A673 (cell line): ENCODE measurements at regions not wholly inside any gene's neighbourhood (a gene's known extent, or its start where the extent isn't known, plus 50 kb on each side); places are given as distances from the start of the nearest gene placed in this dataset.

Experiments used
- BruUV-seq: library from RNA; stranded (reverse); fragments of 400-500 nt; replicated peaks from 2 replicates; lab custom pipeline; 2021; lab: Mats Ljungman, UMichigan
- CTCF ChIA-PET: fragments of 300-600 bp; sonication (Branson Sonifier 250); formaldehyde crosslinking; loops from one replicate; lab custom pipeline; 2022; ENCODE audit warnings: antibody characterized with exemption; lab: Charles Lee
- POLR2A ChIA-PET: fragments of 300-600 bp; sonication (Branson Sonifier 250); formaldehyde crosslinking; loops from one replicate; lab custom pipeline; 2022; ENCODE audit warnings: antibody characterized with exemption; ENCODE audit not compliant: low non-redundant PET; lab: Charles Lee
- DNase-seq: peaks from one replicate; pipeline ENCODE4 v3.0.0-alpha.2; 2015; ENCODE audit warnings: low spot score
- H3K27ac ChIP-seq: fragments of 200-600 bp; sonication (generic); 2 replicates; pipeline ENCODE4 v1.5.1; 2016; ENCODE audit warnings: mixed run types, low read depth, mild to moderate bottlenecking, mixed read lengths, antibody characterized with exemption, low read length; ENCODE audit not compliant: poor library complexity, severe bottlenecking
- H3K27me3 ChIP-seq: fragments of 200-600 bp; sonication (generic); replicated peaks from 2 replicates; pipeline ENCODE4 v1.6.1; 2017; ENCODE audit warnings: mixed run types, low read depth, mild to moderate bottlenecking, mixed read lengths, antibody characterized with exemption, low read length; ENCODE audit not compliant: insufficient read depth, poor library complexity
- H3K36me3 ChIP-seq: fragments of 200-600 bp; sonication (generic); 2 replicates; pipeline ENCODE4 v1.6.1; 2016; ENCODE audit warnings: mixed run types, mild to moderate bottlenecking, mixed read lengths, antibody characterized with exemption, low read length; ENCODE audit not compliant: insufficient read depth, poor library complexity, severe bottlenecking
- H3K4me1 ChIP-seq: fragments of 200-600 bp; sonication (generic); 2 replicates; pipeline ENCODE4 v1.6.1; 2017; ENCODE audit warnings: mixed run types, mild to moderate bottlenecking, mixed read lengths, antibody characterized with exemption, low read length; ENCODE audit not compliant: insufficient read depth, poor library complexity, severe bottlenecking
- H3K4me3 ChIP-seq: fragments of 200-600 bp; sonication (generic); 2 replicates; pipeline ENCODE4 v1.5.1; 2016; ENCODE audit warnings: low read depth, mixed run types, mild to moderate bottlenecking, mixed read lengths, low read length; ENCODE audit not compliant: poor library complexity, severe bottlenecking
- H3K9me3 ChIP-seq: fragments of 200-600 bp; sonication (generic); 2 replicates; pipeline ENCODE4 v1.6.1; 2016; ENCODE audit warnings: mixed run types, low read depth, mild to moderate bottlenecking, mixed read lengths, antibody characterized with exemption, low read length; ENCODE audit not compliant: poor library complexity, severe bottlenecking
- CTCF ChIP-seq: fragments of 300-800, 200-600 bp; sonication (generic); conservative IDR thresholded peaks from 2 replicates; pipeline ENCODE4 v1.5.1; 2017; ENCODE audit warnings: low read depth, mild to moderate bottlenecking, antibody characterized with exemption, low read length, moderate library complexity, mixed read lengths
- EZH2 ChIP-seq: fragments of 200-600 bp; sonication (generic); IDR thresholded peaks from 2 replicates; pipeline ENCODE4 v1.6.1; 2017; ENCODE audit warnings: borderline replicate concordance, low read depth, mild to moderate bottlenecking, mixed read lengths, antibody characterized with exemption, low read length; ENCODE audit not compliant: poor library complexity, severe bottlenecking
- intact Hi-C: fragments of 100-400 bp; cut with micrococcal nuclease; formaldehyde crosslinking; loops from one replicate; pipeline ENCODE4 v1.10.0; 2022; ENCODE audit not compliant: unreplicated experiment

- no peaks in the 10 kb centered on the region for H3K27me3 ChIP-seq
- DNase-seq, result no peak
- CTCF ChIA-PET, result no interaction called here
- H3K4me1 ChIP-seq, result no peaks in the 10 kb centered on the region
- POLR2A ChIA-PET, result no interaction called here
- H3K4me3 ChIP-seq, result no peak overlapping the region
- TF ChIP-seq EZH2 (no peak), CTCF (no peak)
- BruUV-seq, result no TSS peak
- no peaks in the 10 kb centered on the region for H3K36me3 ChIP-seq
- H3K9me3 ChIP-seq, result no peaks in the 10 kb centered on the region
- no peak overlapping the region for H3K27ac ChIP-seq
- intact Hi-C loops, result no loop called here
Measured at GRCh38 chr2:187230088-187230487, 218.0 kb downstream of the CALCRL start.

- H3K9me3 ChIP-seq, result no peaks in the 10 kb centered on the region
- POLR2A ChIA-PET, result interaction anchor here (0.7 kb wide), 1 partner anchor 324 kb away, joined by 15 read pairs; no protein-coding TSS in a partner anchor
- no peaks in the 10 kb centered on the region for H3K4me1 ChIP-seq
- H3K27me3 ChIP-seq, result no peaks in the 10 kb centered on the region
- no peaks in the 10 kb centered on the region for H3K36me3 ChIP-seq
- no peak overlapping the region for H3K4me3 ChIP-seq
- no TSS peak for BruUV-seq
- intact Hi-C loops, result no loop called here
- no peak for TF ChIP-seq EZH2
- no peak for TF ChIP-seq CTCF
- CTCF ChIA-PET, result no interaction called here
- H3K27ac ChIP-seq, result no peak overlapping the region
- DNase-seq, result no peak
Measured at GRCh38 chr2:187228986-187229385, 219.1 kb downstream of the CALCRL start.

GRCh38 chr2:187224989-187225388, 223.1 kb downstream of the CALCRL start:
- peak; percentile 33 for DNase-seq
- Histone ChIP-seq H3K36me3 (no peaks in the 10 kb centered on the region), H3K27me3 (no peaks in the 10 kb centered on the region), H3K4me1 (no peaks in the 10 kb centered on the region), H3K4me3 (no peak overlapping the region), H3K27ac (no peak overlapping the region), H3K9me3 (no peaks in the 10 kb centered on the region)
- CTCF ChIA-PET, result no interaction called here
- TF ChIP-seq EZH2 (no peak), CTCF (no peak)
- BruUV-seq, result no TSS peak
- intact Hi-C loops, result no loop called here
- POLR2A ChIA-PET, result no interaction called here
